HS-5 (cell line): ENCODE measurements at regions not wholly inside any gene's neighbourhood (a gene's known extent, or its start where the extent isn't known, plus 50 kb on each side); places are given as distances from the start of the nearest gene placed in this dataset.

Experiments used
- DNase-seq: peaks from one replicate; pipeline ENCODE4 v3.0.0-alpha.2; 2012; ENCODE audit warnings: low read depth

DNA sequence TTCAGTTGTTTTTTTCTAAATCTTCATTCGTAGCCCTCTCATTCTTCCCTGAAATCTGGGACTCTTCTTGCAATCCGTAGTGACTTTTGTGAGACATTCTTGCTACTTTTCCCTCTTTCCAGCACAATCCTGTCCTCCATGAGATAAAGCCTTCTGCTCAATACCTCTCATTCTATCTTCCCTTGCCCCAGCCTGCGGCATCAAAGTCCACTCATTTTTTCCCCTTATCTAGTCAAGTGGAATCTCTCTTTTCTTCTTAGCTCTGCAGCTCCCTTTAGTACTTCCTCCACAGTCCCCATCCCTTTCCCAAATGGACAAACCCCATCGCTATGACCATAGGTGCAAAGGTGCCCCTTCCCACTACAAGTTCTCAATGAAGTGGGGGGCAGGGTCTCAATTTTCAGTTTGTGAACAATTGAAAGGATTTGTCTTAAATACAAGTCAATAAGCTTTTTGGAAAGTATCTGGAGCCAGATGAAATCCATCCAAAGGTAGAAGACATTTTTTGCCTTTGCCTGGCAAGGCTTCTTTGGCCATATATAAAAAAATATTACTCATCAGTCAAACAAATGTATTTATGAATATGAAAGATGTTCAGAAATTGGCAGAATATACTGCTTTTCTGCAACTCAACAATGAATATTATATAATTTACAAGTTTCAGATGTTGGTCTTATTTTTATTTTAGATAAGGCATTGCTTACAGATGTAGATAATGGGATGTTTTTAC is 179.4 kb downstream of the SNAPC1 start:
- DNase-seq, result no peak

DNA sequence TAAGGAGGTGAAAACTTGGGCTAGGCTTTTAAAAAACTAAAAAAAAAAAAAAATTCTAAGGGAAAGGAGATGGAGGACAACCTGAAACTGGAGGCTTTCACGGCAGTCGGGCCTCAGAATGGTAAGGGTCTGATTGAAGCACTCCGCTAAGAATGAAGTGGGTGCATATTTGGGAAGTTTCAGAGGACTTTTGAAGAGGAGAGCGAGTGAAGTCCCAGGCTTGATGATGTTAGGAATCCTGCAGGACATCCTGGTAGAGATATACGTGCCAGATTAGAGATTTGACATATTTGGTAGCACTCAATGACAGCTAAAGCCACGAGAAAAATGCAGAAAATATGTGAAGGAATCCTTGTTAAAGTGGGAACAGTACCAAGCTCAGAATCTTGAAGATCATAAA is 186.2 kb downstream of the SNAPC1 start:
- no peak for DNase-seq

DNA sequence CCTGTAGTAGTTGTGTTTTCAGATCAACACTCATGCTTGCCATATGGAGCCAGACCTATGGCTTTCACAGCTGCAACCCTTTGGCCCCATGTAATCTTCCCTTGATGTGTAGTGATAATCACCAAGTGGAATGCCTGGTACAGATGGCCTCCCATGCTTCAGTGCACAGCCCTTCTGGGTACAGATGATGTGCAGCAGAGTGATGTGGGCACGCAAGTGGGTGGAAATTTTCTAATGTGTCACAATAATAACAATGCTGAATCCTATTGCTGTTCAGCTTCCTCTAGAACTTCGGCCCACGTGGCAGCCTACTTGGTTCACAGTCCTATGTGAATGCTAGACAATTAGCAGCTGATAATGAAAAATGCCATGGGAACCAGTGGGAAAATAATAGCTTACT is 188.1 kb downstream of the SNAPC1 start:
- DNase-seq, result no peak

DNA sequence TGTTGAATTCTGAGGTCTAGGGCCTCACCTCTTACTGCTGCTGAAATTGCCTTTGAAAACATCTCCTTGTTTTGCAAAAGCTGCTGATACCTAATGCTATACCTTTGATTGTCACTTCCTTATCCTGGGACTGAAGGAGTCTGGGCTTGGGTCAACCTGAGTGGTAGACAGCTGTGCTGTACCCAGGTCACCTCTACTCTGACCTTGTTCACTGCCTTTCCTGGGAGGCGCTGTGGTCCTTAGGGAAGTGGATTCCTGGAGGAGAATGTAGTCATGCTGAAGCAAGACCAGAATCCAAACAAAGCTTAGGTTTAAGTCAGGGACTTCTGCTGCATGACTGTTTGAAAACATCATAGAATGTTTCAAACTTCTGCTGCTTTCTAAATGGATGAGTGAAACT is 191.4 kb downstream of the SNAPC1 start:
- no peak for DNase-seq

DNA sequence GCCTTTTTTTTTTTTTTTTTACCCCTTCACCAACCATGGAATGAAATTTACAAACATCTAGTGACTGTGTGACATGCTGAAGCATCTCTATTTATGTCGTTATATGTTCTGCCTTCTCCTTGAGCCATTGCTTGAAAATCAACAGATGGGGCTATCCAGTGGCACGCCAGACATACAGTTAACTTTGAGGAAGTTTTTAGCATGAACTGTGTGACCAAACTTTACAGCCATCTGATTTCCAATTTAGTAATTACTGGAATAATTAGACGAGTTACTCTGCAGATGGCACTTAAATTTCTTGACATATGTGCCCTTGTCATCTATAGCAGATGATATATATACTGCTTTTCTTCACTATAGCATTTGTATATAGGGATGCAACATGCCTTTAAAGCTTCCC is 192.1 kb downstream of the SNAPC1 start:
- DNase-seq, result no peak

DNA sequence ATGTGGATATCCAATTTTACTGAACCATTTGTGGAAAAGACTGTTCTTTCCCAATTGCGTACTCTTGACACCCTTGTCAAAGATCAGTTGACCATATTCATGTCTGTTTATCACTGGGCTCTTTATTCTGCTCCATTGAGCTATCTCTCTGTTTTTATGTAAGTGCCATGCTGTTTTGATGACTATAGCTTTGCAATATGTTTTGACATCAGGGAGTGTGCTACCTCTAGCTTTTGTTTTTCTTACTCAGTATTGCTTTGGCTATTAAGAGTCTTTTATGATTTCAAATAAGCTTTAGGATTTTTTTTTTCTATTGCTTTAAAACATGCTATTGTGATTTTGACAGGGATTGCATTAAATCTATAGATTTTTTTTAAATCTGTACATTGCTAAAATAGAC is 194.3 kb downstream of the SNAPC1 start:
- DNase-seq, result no peak

DNA sequence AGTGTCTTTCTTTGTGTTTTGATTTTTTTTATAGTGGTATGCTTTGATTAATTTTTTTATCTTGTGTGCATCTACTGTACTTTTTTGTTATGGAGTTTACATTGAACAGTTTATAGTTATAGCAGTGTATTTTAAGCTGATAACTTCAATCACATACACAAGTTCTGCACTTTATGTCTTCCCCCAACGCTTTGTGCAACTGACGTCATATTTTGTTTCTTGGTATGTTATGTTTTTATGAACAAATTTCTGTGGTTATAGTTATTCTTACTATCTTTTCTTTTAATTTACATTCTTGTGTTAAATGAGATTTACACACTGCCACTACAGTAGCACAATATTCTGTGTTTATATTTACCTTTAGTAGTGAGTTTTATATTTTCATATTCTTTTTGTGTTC is 197.1 kb downstream of the SNAPC1 start:
- DNase-seq, result no peak

DNA sequence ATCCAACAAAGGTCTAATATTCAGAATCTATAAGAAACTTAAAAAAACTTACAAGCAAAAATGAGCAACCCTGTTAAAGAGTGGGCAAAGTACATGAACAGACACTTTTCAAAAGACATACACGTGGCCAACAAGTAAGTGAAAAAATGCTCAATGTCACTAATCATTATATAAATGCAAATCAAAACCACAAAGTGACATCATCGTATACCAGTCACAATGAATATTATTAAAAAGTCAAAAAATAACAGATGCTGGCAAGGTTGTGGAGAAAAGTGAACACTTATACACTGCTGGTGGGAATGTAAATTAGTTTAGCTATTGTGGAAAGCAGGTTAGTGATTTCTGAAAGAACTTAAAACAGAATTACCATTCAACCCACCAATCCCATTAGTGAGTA is 199.1 kb downstream of the SNAPC1 start:
- no peak for DNase-seq

DNA sequence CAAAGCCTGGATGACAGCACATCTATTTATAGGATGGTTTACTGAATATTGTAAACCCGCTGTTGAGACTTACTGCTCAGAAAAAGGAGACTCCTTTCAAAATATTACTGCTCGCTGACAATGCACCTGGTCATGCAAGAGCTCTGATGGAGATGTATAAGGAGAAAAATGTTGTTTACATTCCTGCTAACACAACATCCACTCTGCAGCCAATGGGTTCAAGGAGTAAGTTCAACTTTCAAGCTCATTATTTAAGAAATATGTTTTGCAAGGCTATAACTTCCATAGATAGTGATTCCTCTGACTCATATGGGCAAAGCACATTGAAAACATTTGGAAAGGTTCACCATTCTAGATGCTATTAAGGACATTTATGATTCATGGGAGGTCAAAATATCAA is 201.7 kb downstream of the SNAPC1 start:
- DNase-seq, result peak; percentile 9

DNA sequence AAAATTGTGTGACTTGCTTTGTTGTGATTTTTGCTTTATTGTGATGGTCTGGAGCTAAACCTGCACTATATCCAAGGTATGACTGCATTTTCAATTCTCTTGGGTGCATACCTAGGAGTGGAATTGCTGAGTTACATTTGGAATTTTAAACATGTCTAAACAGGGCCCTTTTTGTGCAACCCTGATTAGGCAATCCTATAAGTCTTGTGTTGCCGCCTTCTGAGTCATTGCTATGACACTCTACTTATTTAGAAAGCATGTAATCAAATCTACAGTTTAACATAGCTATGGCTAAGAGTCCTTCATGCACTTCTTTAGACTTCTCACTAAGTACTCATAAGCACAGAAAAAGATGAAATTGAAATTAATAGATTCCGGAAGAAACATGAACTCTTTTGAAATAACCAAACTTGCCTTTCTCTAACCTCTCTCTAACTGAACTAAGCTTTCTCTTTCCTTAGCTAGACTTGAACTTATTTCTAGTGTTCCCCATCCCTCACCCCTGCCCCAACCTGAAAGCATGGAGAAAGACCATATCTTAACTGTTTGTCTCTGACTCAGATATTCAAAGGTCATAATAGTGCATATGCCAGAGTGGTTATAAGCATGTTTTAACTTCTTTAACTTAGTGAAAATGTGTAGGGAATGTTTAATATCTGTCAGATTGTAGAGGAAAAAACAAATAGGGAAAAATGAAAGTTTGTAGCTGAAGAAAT is 203.0 kb downstream of the SNAPC1 start:
- peak; percentile 92 for DNase-seq

DNA sequence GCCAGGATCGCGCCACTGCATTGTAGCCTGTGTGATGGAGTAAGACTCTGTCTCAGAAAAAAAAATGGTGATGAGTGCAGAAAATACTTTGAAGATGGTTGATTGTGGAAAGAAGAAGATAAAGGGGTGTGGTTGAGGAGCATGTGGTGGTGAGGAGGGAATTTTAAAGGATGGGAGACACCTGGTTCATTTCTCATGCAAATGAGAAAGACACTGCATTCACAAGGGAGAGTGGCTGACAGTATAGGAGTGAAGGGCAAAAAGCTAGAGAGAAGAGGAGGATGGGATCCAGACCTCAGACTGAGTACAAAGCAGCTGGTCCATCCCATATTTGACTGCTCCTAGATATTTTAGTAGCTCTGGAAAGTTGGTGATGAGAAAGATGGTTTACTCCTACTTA is 206.0 kb downstream of the SNAPC1 start:
- DNase-seq, result no peak

DNA sequence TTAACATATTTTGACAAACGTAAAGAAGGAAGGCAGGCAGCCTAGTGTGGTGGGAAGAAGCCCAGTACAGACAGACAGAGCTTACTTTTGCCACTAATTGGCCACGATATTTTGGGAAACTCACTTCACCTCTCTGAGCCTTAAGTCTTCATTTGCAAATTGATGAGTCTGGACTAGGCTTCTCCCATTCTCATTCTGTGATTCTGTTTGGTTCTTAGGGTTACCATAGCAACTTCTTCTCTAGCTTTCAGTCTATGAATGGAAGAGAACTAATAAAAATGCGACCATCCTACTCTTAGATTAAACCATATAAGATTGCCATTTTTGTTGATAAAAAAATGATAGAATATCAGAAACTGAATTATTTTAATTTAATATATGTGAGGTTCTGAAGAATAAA is 210.5 kb downstream of the SNAPC1 start:
- DNase-seq, result no peak

DNA sequence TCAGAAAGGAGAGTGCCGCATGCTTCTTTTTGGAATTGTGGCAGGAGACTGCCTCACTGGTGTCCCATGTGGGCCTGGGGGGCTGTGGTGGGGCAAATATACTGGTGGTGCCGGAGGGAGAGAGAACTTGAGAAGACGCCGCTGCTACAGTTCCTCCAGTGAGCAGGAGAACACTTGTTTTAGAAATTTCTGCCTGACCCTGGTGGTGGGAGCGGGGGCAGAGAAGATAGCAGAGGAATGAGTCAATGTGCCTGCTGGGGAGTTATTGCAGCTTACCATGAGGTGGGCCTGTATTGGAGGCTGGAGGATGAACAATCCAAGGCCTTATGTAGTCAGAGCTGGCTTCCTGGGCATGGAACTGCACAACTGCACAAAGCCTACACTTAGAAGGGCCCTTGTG is 211.8 kb downstream of the SNAPC1 start:
- DNase-seq, result no peak

DNA sequence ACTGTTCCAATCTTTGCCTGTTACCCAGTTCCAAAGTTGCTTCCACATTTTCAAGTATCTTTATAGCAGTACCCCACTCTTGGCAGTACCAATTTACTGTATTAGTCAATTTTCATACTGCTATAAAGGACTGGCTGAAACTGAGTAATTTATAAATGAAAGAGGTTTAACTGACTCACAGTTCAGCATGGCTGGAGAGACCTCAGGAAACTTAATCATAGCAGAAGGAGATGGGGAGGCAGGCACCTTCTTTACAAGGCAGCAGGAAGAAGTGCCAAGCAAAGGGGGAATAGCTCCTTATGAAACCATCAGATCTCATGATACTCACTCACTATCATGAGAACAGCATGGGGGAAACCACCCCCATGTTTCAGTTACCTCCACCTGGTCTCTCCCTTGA is 215.0 kb downstream of the SNAPC1 start:
- DNase-seq, result no peak

DNA sequence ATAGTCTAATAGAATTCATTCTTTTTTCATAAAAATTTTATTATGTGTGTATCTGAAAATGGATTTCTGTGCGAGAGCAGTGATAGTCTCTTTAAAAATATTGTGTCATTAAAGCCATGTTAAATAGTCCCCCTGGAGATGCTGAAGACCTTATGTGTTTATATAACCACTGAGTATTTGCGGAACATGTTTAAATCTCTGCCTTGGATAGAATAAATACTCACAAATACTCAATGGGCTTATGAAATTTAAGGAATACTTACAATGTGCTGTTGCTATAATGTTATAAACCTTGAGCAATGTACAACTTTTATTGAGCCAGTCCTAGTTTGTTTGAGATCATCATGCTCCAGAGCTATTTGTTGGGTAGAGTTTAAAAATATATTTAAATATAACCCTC is 226.0 kb downstream of the SNAPC1 start:
- DNase-seq, result no peak

DNA sequence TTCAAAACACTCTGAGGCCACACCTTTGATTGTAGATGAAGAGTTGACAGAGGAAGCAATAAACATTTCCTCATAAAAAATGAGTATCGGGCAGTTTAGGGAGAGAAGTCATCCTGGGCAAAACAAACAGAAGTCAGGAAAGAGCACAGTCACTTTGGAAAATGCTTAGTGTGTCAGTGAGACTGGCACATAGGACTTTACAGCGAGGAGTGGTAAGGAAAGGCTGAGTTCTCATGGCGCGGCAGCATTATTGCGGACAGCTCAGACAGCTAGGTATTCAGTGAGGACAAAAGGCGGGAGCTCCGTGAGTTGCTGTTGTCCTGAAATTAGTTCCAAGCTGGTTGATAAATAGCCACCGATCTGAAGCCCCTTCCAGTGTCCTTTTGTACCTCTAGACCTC is 229.9 kb downstream of the SNAPC1 start:
- no peak for DNase-seq

DNA sequence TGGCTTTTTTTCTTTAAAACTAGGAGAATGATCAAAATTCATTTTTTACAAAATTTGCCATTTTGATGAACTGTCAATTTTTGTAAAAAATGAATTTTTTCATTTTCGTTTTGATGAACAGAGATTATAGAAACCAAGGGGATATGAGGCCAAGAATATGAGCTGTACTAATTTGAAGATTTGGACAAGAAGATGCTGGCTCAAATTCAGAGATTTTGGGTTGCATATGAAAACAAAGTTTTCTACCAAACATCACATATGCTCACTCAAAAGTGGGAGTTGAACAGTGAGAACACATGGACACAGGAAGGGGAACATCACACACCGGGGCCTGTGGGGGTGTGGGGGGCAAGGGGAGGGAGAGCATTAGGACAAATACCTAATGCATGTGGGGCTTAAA is 230.7 kb downstream of the SNAPC1 start:
- no peak for DNase-seq

DNA sequence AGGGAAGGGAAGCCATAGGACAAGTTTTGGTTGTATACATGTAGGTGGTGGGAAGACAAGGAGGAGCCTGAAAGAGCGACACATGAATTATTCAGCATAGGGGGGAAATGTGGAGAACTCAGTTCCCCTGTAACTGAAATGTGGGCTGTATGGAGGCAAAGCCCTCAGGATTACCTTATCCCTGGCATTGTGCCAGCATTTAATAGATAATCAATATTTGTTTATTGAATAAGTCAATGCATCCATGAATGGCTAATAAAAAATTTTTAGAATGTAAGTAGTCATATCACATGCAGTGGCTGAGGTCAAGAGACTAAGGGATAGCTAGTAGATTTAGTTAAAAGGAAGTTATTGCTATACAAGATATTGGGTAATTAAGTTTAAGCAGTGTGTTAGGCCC is 232.4 kb downstream of the SNAPC1 start:
- no peak for DNase-seq

DNA sequence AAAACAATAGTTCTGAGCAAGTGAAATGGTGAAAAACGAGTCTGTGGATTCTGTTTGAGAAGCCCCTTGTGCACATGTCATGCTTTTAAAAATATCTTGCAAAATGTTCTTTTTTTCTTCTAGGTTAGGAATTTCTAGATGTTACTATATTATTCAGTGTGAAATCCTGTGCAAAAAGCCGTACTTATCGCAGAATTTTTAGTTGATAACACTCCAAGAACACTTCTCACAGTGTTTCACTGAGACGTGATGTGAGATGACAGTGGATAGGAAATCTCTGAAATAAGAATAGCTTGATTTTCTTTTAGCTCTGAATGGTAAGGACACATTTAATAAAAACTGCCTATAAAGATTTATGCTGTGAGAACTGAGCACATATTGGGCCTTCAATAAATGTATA is 234.5 kb downstream of the SNAPC1 start:
- no peak for DNase-seq

DNA sequence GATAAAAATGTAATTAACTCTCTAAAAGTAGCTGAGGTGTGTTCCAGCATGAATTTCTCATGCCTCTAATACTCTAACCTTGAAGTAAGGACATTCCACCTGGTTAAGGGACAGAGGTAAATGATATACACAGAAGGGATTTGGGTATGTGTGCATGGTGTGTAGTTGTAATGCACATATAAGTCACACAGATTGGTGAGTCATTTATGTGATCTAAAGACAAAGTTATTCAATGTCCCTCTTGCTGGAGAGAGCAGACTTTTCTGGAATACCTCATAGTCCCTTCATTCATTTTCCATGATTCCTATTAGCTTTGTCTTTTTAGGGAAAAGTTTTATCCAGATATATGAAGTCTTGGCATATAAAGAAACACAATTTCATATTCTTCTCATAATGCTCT is 234.9 kb downstream of the SNAPC1 start:
- DNase-seq, result no peak

DNA sequence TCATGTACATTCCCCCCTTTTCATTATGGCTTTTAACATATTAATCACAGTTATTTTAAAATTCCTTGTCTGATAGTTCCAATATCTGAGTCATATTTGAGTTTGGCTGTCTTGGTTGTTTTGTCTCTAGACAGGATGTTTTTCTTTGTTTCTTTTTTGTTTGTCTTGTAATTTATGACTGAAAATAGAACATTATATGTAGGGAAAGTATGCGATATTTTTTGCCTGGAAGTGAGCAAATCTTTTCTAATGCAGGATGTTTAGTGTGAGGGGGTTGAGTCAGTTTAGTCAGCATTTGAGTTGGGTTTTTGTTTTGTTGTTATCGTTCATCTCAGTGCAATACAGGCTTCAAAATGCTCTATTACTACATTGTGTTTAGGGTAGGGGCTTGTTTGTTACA is 239.7 kb downstream of the SNAPC1 start:
- DNase-seq, result no peak

DNA sequence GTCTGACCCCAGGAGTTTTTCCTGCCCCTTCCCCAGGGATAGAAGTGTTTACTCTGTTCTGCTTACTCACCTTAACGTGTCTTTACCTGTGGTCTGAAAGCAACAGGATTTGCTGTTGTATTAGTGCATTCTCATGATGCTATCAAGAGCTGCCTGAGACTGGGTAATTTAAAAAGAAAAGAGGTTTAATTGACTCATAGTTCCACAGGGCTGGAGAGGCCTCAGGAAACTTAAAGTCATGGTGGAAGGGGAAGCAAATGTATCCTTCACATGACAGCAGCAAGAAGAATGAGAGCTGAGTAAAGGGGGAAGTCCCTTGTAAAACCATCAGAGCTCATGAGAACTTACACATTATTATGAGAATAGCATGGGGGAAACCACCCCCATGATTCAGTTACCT is 240.4 kb downstream of the SNAPC1 start:
- DNase-seq, result no peak

DNA sequence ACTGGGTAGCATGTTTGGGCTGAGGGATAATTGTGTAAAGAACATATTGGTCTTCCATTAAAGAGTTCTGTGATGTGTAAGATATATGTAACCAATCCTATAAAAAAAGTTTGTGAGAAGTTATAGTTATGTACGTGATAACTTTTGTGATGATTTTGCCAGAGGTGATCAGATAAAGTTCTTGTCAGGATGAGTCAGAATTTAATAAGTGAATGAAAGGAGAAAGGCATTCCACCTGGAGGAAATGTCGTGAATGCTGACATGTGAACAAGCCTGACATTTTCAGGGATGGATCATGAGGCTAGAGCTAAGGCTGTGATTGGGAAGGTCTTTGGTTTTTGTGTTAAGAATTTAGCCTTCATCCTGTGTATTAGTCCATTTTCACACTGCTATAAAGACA is 241.5 kb downstream of the SNAPC1 start:
- no peak for DNase-seq

DNA sequence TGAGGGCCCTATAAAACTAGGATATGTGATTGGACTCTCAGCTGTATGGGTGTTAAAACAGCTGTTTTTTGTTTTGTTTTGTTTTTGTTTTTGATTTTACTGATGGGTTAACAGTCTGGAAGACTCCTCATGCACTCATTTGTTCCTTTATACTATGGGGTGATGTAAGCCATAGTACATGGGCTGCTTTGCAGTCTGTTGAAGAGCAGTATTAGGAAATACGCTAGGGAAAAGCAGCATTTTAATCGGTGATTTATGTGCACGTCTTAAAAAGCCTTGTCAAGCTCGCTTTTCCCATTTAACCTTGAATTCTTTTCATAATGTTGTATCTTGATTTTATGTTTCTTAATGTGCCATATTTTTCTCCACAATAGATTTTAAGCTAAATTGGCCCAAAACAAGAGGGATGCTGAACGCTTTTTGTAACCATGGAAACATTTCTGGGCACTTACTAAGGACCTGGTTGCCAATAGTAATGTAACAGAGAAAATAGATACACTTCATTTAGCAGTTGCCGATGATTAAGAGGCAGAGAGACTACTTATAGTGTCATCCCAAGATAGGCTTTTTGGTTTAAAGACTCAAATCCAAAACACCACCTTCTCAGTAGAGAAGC is 244.0 kb downstream of the SNAPC1 start:
- no peak for DNase-seq
